Mesenchymal stem cell (in vitro differentiated cells and primary cell): ENCODE measurements at regions not wholly inside any gene's neighbourhood (a gene's known extent, or its start where the extent isn't known, plus 50 kb on each side); places are given as distances from the start of the nearest gene placed in this dataset.

Source experiments
- DNase-seq: peaks from one replicate; pipeline ENCODE4 v3.0.0-alpha.2; 2013
- H2AFZ ChIP-seq: one replicate; pipeline ENCODE4 v1.6.1; 2013; ENCODE audit warnings: low read depth, mild to moderate bottlenecking, control low read depth, inconsistent platforms, low read length, moderate library complexity
- H2AK5ac ChIP-seq: 2 replicates; pipeline ENCODE4 v1.6.1; 2013; ENCODE audit warnings: low read length, moderate library complexity, mild to moderate bottlenecking, inconsistent platforms; ENCODE audit not compliant: severe bottlenecking
- H2BK120ac ChIP-seq: one replicate; pipeline ENCODE4 v1.6.1; 2013; ENCODE audit warnings: low read depth, mild to moderate bottlenecking, inconsistent platforms, low read length, moderate library complexity
- H2BK12ac ChIP-seq, 2 experiments: one replicate each; pipeline ENCODE4 v1.6.1; 2013; ENCODE audit warnings: inconsistent platforms in 2 of 2, low read length in 2 of 2, mild to moderate bottlenecking in 2 of 2, moderate library complexity in 2 of 2, control low read depth in 1 of 2
- H2BK15ac ChIP-seq: one replicate; pipeline ENCODE4 v1.6.1; 2013; ENCODE audit warnings: mild to moderate bottlenecking, low read depth, inconsistent platforms; ENCODE audit not compliant: poor library complexity, severe bottlenecking
- H2BK5ac ChIP-seq: 2 replicates; pipeline ENCODE4 v1.6.1; 2013; ENCODE audit warnings: low read depth, mild to moderate bottlenecking, low read length, control low read depth, inconsistent platforms; ENCODE audit not compliant: poor library complexity, severe bottlenecking
- H3K14ac ChIP-seq, 2 experiments: one replicate each; pipeline ENCODE4 v1.6.1; 2013; ENCODE audit warnings: inconsistent platforms in 2 of 2, low read length in 2 of 2, control low read depth in 1 of 2, mild to moderate bottlenecking in 1 of 2, moderate library complexity in 1 of 2
- H3K18ac ChIP-seq, 2 experiments: one replicate each; pipeline ENCODE4 v1.6.1; 2013; ENCODE audit warnings: inconsistent platforms in 2 of 2, low read length in 2 of 2, control low read depth in 1 of 2, low read depth in 1 of 2, mild to moderate bottlenecking in 1 of 2
- H3K23ac ChIP-seq, 2 experiments: one replicate each; pipeline ENCODE4 v1.6.1; 2013; ENCODE audit warnings: inconsistent platforms in 2 of 2, low read length in 2 of 2, mild to moderate bottlenecking in 2 of 2, moderate library complexity in 2 of 2, control low read depth in 1 of 2
- H3K27ac ChIP-seq: 2 replicates; pipeline ENCODE4 v1.5.1; 2013; ENCODE audit warnings: mild to moderate bottlenecking, moderate library complexity, low read length, control low read depth, inconsistent platforms; ENCODE audit not compliant: poor library complexity, severe bottlenecking
- H3K27me3 ChIP-seq, 2 experiments: 2 replicates each; pipeline versions ENCODE4 v1.6.1 to v1.7.0; 2013; ENCODE audit warnings: low read length in 2 of 2, mild to moderate bottlenecking in 2 of 2, moderate library complexity in 2 of 2, control low read depth in 1 of 2, inconsistent platforms in 1 of 2; ENCODE audit not compliant: control insufficient read depth in 1 of 2, insufficient read depth in 1 of 2
- H3K36me3 ChIP-seq, 2 experiments: 2 replicates each; pipeline versions ENCODE4 v1.6.1 to v1.7.0; 2013; ENCODE audit warnings: low read length in 2 of 2, control low read depth in 1 of 2, inconsistent platforms in 1 of 2, low read depth in 1 of 2, mild to moderate bottlenecking in 1 of 2; ENCODE audit not compliant: insufficient read depth in 2 of 2, control insufficient read depth in 1 of 2
- H3K4ac ChIP-seq, 2 experiments: one replicate each; pipeline ENCODE4 v1.6.1; 2013; ENCODE audit warnings: inconsistent platforms in 2 of 2, low read length in 2 of 2, mild to moderate bottlenecking in 2 of 2, moderate library complexity in 2 of 2, control low read depth in 1 of 2, low read depth in 1 of 2
- H3K4me1 ChIP-seq: 2 replicates; pipeline ENCODE4 v1.6.1; 2013; ENCODE audit warnings: low read depth, low read length, control low read depth; ENCODE audit not compliant: control insufficient read depth, insufficient read depth
- H3K4me2 ChIP-seq: 2 replicates; pipeline ENCODE4 v1.6.1; 2013; ENCODE audit warnings: low read length, mild to moderate bottlenecking, inconsistent platforms; ENCODE audit not compliant: poor library complexity, severe bottlenecking
- H3K4me3 ChIP-seq, 2 experiments: 2 replicates each; pipeline versions ENCODE4 v1.5.1 to v1.7.0; 2013; ENCODE audit warnings: low read length in 2 of 2, mild to moderate bottlenecking in 2 of 2, control low read depth in 1 of 2, low read depth in 1 of 2; ENCODE audit not compliant: insufficient read depth in 1 of 2
- H3K79me1 ChIP-seq: replicated peaks from 2 replicates; pipeline ENCODE4 v1.6.1; 2013; ENCODE audit warnings: mild to moderate bottlenecking, control low read depth, low read length, inconsistent platforms; ENCODE audit not compliant: poor library complexity, severe bottlenecking
- H3K9ac ChIP-seq: 2 replicates; pipeline ENCODE4 v1.7.0; 2013; ENCODE audit warnings: mild to moderate bottlenecking, low read length, moderate library complexity
- H3K9me3 ChIP-seq: 2 replicates; pipeline ENCODE4 v1.7.0; 2013; ENCODE audit warnings: mild to moderate bottlenecking, low read length; ENCODE audit not compliant: control insufficient read depth
- H4K8ac ChIP-seq: one replicate; pipeline ENCODE4 v1.6.1; 2013; ENCODE audit warnings: inconsistent platforms, mild to moderate bottlenecking, low read length, moderate library complexity
- H4K91ac ChIP-seq: one replicate; pipeline ENCODE4 v1.6.1; 2013; ENCODE audit warnings: mild to moderate bottlenecking, low read length, inconsistent platforms
- WGBS: methylation state at CpG from one replicate; pipeline ENCODE4 v1.1.7; 2013; ENCODE audit warnings: mixed read lengths; 5-methylcytosine and 5-hydroxymethylcytosine counted together

GRCh38 chr4:96194993-96195392 is 355.1 kb downstream of the PDHA2 start:
- H3K4me1 ChIP-seq, result no peaks in the 10 kb centered on the region
- no peak for DNase-seq
- no peak overlapping the region for H4K8ac ChIP-seq
- H2BK12ac ChIP-seq, result no peak overlapping the region
- H3K9ac ChIP-seq, result no peak overlapping the region
- no peak overlapping the region for H3K4me2 ChIP-seq
- H3K79me1 ChIP-seq, result no peaks in the 10 kb centered on the region
- H3K4ac ChIP-seq, result no peak overlapping the region
- no peak overlapping the region for H4K91ac ChIP-seq
- no peak overlapping the region for H3K27ac ChIP-seq
- no peaks in the 10 kb centered on the region for H3K27me3 ChIP-seq
- H3K4me3 ChIP-seq, result no peak overlapping the region
- H2BK120ac ChIP-seq, result no peak overlapping the region
- no peak overlapping the region for H3K18ac ChIP-seq
- no peak overlapping the region for H2AK5ac ChIP-seq
- H3K9me3 ChIP-seq, result peaks cover 5% of the 10 kb centered on the region
- WGBS, result no CpG with 5 or more reads among the region's 1 CpG
- H3K36me3 ChIP-seq, result no peaks in the 10 kb centered on the region
- H3K23ac ChIP-seq, result no peak overlapping the region
- H2BK15ac ChIP-seq, result no peak overlapping the region
- no peak overlapping the region for H2BK5ac ChIP-seq
- no peak overlapping the region for H2AFZ ChIP-seq
- H3K14ac ChIP-seq, result no peak overlapping the region

GRCh38 chr4:96205143-96205936 is 365.4 kb downstream of the PDHA2 start:
- Histone ChIP-seq H3K79me1 (no peaks in the 10 kb centered on the region), H3K9me3 (no peaks in the 10 kb centered on the region), H3K14ac (no peak overlapping the region), H3K36me3 (no peaks in the 10 kb centered on the region), H3K4ac (no peak overlapping the region), H2AFZ (no peak overlapping the region), H3K4me2 (no peak overlapping the region), H3K27me3 (no peaks in the 10 kb centered on the region), H3K27ac (no peak overlapping the region), H3K4me3 (no peak overlapping the region), H4K8ac (no peak overlapping the region), H2AK5ac (no peak overlapping the region), H2BK120ac (no peak overlapping the region), H3K23ac (no peak overlapping the region), H2BK12ac (no peak overlapping the region), H3K18ac (no peak overlapping the region), H2BK15ac (no peak overlapping the region), H2BK5ac (no peak overlapping the region), H3K4me1 (no peaks in the 10 kb centered on the region), H4K91ac (no peak overlapping the region), H3K9ac (no peak overlapping the region)
- WGBS, result 75% methylated on average over 4 of the region's 5 CpGs
- no peak for DNase-seq

DNA sequence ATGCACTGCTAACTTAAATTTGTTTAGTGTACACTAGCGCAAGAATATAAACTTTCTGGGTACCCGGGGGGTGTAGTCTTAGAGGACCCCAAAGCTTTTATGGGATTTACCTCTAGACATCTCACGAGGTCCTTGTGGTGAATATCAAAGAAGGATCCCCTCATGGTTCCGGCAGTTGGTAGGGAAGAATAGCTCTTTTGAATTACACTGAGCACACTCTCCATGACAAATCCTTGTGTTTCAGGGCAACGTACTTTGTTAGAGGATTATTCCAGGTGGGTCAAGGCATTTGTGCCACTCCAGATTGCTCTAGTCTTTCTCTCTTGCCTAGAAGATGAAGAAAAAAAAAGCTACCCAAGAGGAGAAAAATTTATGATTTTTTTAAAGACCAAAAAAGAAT is 387.6 kb downstream of the PDHA2 start:
- 92% methylated on average over 4 of the region's 5 CpGs for WGBS
- Histone ChIP-seq H4K8ac (no peak overlapping the region), H3K36me3 (no peaks in the 10 kb centered on the region)

GRCh38 chr4:96228463-96228862 is 388.6 kb downstream of the PDHA2 start:
- Histone ChIP-seq H3K14ac (no peak overlapping the region), H3K27ac (no peak overlapping the region), H3K23ac (no peak overlapping the region), H4K91ac (no peak overlapping the region), H2BK15ac (no peak overlapping the region), H4K8ac (no peak overlapping the region), H3K4me1 (no peaks in the 10 kb centered on the region), H3K27me3 (no peaks in the 10 kb centered on the region), H3K4me3 (no peak overlapping the region), H3K18ac (no peak overlapping the region), H2BK120ac (no peak overlapping the region), H2BK12ac (no peak overlapping the region), H3K9me3 (peaks cover 16% of the 10 kb centered on the region), H3K36me3 (no peaks in the 10 kb centered on the region), H3K9ac (no peak overlapping the region), H2BK5ac (no peak overlapping the region), H2AFZ (no peak overlapping the region), H2AK5ac (no peak overlapping the region), H3K4me2 (no peak overlapping the region), H3K4ac (no peak overlapping the region), H3K79me1 (no peaks in the 10 kb centered on the region)
- WGBS, result 81% methylated on average over 2 of the region's 4 CpGs
- DNase-seq, result no peak

More for the DNA sequence above, 387.6 kb downstream of the PDHA2 start:
- Histone ChIP-seq H3K27me3 (no peaks in the 10 kb centered on the region), H2BK5ac (no peak overlapping the region), H3K4me3 (no peak overlapping the region), H3K4me1 (no peaks in the 10 kb centered on the region), H3K27ac (no peak overlapping the region), H2AK5ac (no peak overlapping the region), H4K91ac (no peak overlapping the region), H2BK120ac (no peak overlapping the region), H2BK12ac (no peak overlapping the region), H3K9me3 (peaks cover 9% of the 10 kb centered on the region), H3K14ac (no peak overlapping the region), H3K79me1 (no peaks in the 10 kb centered on the region), H3K4me2 (no peak overlapping the region), H3K9ac (no peak overlapping the region), H3K4ac (no peak overlapping the region), H2BK15ac (no peak overlapping the region), H2AFZ (no peak overlapping the region), H3K18ac (no peak overlapping the region), H3K23ac (no peak overlapping the region)
- DNase-seq, result no peak
